ENCODE measurements at regions not wholly inside any gene's neighbourhood (a gene's known extent, or its start where the extent isn't known, plus 50 kb on each side); places are given as distances from the start of the nearest gene placed in this dataset.

DNA sequence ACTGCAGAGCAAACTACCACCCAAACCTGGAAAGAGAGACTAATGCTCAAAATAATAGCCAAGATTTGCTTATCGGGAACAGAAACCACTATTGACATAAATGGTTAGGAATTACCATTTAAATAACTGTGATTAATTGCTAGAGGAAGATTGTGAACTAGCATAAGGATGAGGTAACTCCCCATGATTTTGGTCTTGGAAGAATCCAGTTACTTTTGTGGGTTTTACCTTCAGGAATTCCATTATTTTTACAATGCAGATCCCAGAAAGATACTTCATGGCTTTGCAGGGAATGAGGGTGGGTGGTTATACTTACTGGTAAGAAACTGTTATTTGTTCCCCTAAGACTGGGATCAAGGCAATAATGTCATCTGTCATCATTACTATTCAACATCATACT lies 652.9 kb upstream of the FLRT2 start (continued):
- TF ChIP-seq, protein P1, sequence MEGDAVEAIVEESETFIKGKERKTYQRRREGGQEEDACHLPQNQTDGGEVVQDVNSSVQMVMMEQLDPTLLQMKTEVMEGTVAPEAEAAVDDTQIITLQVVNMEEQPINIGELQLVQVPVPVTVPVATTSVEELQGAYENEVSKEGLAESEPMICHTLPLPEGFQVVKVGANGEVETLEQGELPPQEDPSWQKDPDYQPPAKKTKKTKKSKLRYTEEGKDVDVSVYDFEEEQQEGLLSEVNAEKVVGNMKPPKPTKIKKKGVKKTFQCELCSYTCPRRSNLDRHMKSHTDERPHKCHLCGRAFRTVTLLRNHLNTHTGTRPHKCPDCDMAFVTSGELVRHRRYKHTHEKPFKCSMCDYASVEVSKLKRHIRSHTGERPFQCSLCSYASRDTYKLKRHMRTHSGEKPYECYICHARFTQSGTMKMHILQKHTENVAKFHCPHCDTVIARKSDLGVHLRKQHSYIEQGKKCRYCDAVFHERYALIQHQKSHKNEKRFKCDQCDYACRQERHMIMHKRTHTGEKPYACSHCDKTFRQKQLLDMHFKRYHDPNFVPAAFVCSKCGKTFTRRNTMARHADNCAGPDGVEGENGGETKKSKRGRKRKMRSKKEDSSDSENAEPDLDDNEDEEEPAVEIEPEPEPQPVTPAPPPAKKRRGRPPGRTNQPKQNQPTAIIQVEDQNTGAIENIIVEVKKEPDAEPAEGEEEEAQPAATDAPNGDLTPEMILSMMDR (IDR thresholded peaks at IDR 0.05) = no peak
- no peak for TF ChIP-seq ZBTB21 (CRISPR knock-in tag; IDR thresholded peaks at IDR 0.05; ENCODE audit: borderline replicate concordance)

DNA sequence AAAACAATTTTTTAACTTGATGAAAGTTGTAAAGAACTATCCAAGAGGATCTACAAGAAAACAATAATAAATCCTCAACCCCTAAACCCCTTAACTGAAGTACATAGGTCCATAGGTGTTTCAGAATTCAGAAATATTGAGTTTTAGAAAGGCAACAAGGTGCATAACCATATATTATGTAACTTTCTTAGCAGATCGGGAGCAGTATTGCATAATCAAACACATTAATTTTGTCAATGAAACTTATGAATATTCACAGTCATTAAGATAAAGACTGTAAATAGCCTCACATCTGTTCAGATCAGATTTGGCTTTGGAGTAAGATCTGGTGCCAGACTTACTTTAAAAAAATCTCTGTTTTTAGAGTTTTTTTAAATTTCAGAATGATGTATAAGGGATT lies 647.1 kb upstream of the FLRT2 start:
- Mint-ChIP-seq H3K27ac (no peak overlapping the region), H3K4me3 (no peak overlapping the region), H3K27me3 (ENCODE audit: low read depth) (no peaks in the 10 kb centered on the region), H3K9me3 (peaks cover 7% of the 10 kb centered on the region; the same call in 1 of the 2 replicates), H3K4me1 (peaks cover 17% of the 10 kb centered on the region), H3K36me3 (no peaks in the 10 kb centered on the region)
- ATAC-seq (no peak), DNase-seq (ENCODE audit: low spot score) (no peak)
- ChIA-PET CTCF (no interaction called here), POLR2A (no interaction called here)
- TF ChIP-seq ZNF423 (CRISPR knock-in tag; IDR thresholded peaks at IDR 0.05) (no peak), FOXP1 (CRISPR knock-in tag; IDR thresholded peaks at IDR 0.05; ENCODE audit: borderline replicate concordance) (no peak), NR2C2 (CRISPR knock-in tag; IDR thresholded peaks at IDR 0.05) (no peak), RORB (CRISPR knock-in tag; IDR thresholded peaks at IDR 0.05) (no peak), SMAD3 (CRISPR knock-in tag; IDR thresholded peaks at IDR 0.05; ENCODE audit: borderline replicate concordance) (no peak), HMGA2 (CRISPR knock-in tag; IDR thresholded peaks at IDR 0.05) (no peak), JAZF1 (CRISPR knock-in tag; IDR thresholded peaks at IDR 0.05) (no peak), ZNF396 (CRISPR knock-in tag; IDR thresholded peaks at IDR 0.05; ENCODE audit: borderline replicate concordance) (no peak), ATF1 (CRISPR knock-in tag; IDR thresholded peaks at IDR 0.05) (no peak), OVOL2 (CRISPR knock-in tag; IDR thresholded peaks at IDR 0.05; ENCODE audit: borderline replicate concordance) (no peak), CDX4 (CRISPR knock-in tag; IDR thresholded peaks at IDR 0.05; ENCODE audit: borderline replicate concordance) (no peak)
- TF ChIP-seq, protein P2, sequence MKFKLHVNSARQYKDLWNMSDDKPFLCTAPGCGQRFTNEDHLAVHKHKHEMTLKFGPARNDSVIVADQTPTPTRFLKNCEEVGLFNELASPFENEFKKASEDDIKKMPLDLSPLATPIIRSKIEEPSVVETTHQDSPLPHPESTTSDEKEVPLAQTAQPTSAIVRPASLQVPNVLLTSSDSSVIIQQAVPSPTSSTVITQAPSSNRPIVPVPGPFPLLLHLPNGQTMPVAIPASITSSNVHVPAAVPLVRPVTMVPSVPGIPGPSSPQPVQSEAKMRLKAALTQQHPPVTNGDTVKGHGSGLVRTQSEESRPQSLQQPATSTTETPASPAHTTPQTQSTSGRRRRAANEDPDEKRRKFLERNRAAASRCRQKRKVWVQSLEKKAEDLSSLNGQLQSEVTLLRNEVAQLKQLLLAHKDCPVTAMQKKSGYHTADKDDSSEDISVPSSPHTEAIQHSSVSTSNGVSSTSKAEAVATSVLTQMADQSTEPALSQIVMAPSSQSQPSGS (CRISPR knock-in tag; IDR thresholded peaks at IDR 0.05; ENCODE audit: borderline replicate concordance, low read depth) = no peak
- TF ChIP-seq, protein P3, sequence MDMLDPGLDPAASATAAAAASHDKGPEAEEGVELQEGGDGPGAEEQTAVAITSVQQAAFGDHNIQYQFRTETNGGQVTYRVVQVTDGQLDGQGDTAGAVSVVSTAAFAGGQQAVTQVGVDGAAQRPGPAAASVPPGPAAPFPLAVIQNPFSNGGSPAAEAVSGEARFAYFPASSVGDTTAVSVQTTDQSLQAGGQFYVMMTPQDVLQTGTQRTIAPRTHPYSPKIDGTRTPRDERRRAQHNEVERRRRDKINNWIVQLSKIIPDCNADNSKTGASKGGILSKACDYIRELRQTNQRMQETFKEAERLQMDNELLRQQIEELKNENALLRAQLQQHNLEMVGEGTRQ (CRISPR knock-in tag; IDR thresholded peaks at IDR 0.05) = no peak
- TF ChIP-seq, protein P4, sequence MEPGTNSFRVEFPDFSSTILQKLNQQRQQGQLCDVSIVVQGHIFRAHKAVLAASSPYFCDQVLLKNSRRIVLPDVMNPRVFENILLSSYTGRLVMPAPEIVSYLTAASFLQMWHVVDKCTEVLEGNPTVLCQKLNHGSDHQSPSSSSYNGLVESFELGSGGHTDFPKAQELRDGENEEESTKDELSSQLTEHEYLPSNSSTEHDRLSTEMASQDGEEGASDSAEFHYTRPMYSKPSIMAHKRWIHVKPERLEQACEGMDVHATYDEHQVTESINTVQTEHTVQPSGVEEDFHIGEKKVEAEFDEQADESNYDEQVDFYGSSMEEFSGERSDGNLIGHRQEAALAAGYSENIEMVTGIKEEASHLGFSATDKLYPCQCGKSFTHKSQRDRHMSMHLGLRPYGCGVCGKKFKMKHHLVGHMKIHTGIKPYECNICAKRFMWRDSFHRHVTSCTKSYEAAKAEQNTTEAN (CRISPR knock-in tag; IDR thresholded peaks at IDR 0.05) = no peak

- ChIA-PET CTCF (interaction anchor here (1.2 kb wide), 1 partner anchor 59 kb away, joined by 3 read pairs; no protein-coding TSS in a partner anchor), POLR2A (no interaction called here)
- DNase-seq (ENCODE audit: low spot score) (no peak), ATAC-seq (peak; percentile 88)
- peaks cover 20% of the 10 kb centered on the region for H3K9me3 Mint-ChIP-seq
- no peaks in the 10 kb centered on the region for H3K36me3 Mint-ChIP-seq
- TF ChIP-seq ZNF232 (CRISPR knock-in tag; IDR thresholded peaks at IDR 0.05) = no peak
- TF ChIP-seq CREM (CRISPR knock-in tag; IDR thresholded peaks at IDR 0.05) = no peak
- no peak for TF ChIP-seq HMGXB4 (CRISPR knock-in tag; IDR thresholded peaks at IDR 0.05)
- no peak for TF ChIP-seq NFATC4 (CRISPR knock-in tag; IDR thresholded peaks at IDR 0.05)
- TF ChIP-seq ZNF121 (CRISPR knock-in tag; IDR thresholded peaks at IDR 0.05) = no peak
- TF ChIP-seq PRRX2 (CRISPR knock-in tag; IDR thresholded peaks at IDR 0.05) = no peak
- no peak for TF ChIP-seq TEAD1 (CRISPR knock-in tag; IDR thresholded peaks at IDR 0.05)
- H3K27me3 Mint-ChIP-seq (ENCODE audit: low read depth) = no peaks in the 10 kb centered on the region
- no peak overlapping the region for H3K4me3 Mint-ChIP-seq
- H3K27ac Mint-ChIP-seq = peak overlapping the region; percentile 80
- H3K4me1 Mint-ChIP-seq = peaks cover 20% of the 10 kb centered on the region
These were observed 644.9 kb upstream of the FLRT2 start for GRCh38 chr14:84885061-84885460.

All from WTC11 (cell line).